Brain microvascular endothelial cell (primary cell): ENCODE measurements at regions not wholly inside any gene's neighbourhood (a gene's known extent, or its start where the extent isn't known, plus 50 kb on each side); places are given as distances from the start of the nearest gene placed in this dataset.

Experiments
- DNase-seq: peaks from one replicate; pipeline ENCODE4 v3.0.0-alpha.2; 2020
- H3K27ac ChIP-seq: fragments of 250-450 bp; sonication (Bioruptor Pico); 2 replicates; pipeline ENCODE4 v1.5.1; 2020; ENCODE audit warnings: mild to moderate bottlenecking, moderate library complexity
- H3K27me3 ChIP-seq: fragments of 250-450 bp; sonication (Bioruptor Pico); replicated peaks from 2 replicates; pipeline ENCODE4 v1.5.1; 2020; ENCODE audit warnings: mild to moderate bottlenecking
- H3K36me3 ChIP-seq: fragments of 250-450 bp; sonication (Bioruptor Pico); replicated peaks from 2 replicates; pipeline ENCODE4 v1.5.1; 2020; ENCODE audit warnings: mild to moderate bottlenecking
- H3K4me3 ChIP-seq: 2 replicates; pipeline ENCODE4 v1.5.1; 2011; ENCODE audit warnings: low read depth, mild to moderate bottlenecking, control low read depth, low read length, moderate library complexity
- CTCF ChIP-seq: IDR thresholded peaks from 2 replicates; pipeline ENCODE4 v1.5.1; 2011; ENCODE audit warnings: low read depth, mild to moderate bottlenecking, moderate library complexity, low read length, control low read depth, inconsistent platforms; ENCODE audit errors: missing control alignments
- in situ Hi-C: cut with HindIII; loops from 2 replicates; pipeline ENCODE4 v1.10.0; 2017; ENCODE audit warnings: low sequenced_read_pairs, low pct_ligation_motif_present

GRCh38 chr18:73240899-73241298, 373.1 kb upstream of the NETO1 start:
- DNase-seq, result no peak
- in situ Hi-C loops, result no loop called here
- Histone ChIP-seq H3K4me3 (no peak overlapping the region), H3K36me3 (no peaks in the 10 kb centered on the region), H3K27ac (no peak overlapping the region), H3K27me3 (no peaks in the 10 kb centered on the region)
- no peak for TF ChIP-seq CTCF

GRCh38 chr18:73235921-73236320, 368.1 kb upstream of the NETO1 start:
- H3K27me3 ChIP-seq, result no peaks in the 10 kb centered on the region
- H3K27ac ChIP-seq, result peak overlapping the region; percentile 51
- in situ Hi-C loops, result no loop called here
- DNase-seq, result no peak
- no peaks in the 10 kb centered on the region for H3K36me3 ChIP-seq
- no peak overlapping the region for H3K4me3 ChIP-seq
- no peak for TF ChIP-seq CTCF

DNA sequence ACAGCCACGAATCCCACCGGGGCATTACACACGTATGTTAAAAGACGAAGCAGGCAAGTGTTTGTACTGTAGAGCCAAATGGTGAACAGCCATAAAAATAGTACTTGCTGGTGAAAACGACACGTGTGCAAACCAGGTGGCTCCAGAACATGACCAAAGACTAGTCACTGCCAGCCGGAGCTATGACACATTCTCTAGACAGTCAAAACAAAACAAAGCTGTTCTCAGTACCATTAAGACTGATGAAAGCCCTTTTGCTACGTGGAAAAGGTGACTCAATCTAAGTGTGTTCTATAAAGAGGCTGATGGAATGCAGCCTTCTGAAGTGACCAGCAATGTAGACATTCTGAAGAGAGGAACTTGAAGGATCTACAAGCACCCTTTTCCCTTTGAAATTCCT, 367.7 kb upstream of the NETO1 start:
- Histone ChIP-seq H3K36me3 (no peaks in the 10 kb centered on the region), H3K4me3 (no peak overlapping the region), H3K27me3 (no peaks in the 10 kb centered on the region), H3K27ac (peak overlapping the region; percentile 51)
- in situ Hi-C loops, result no loop called here
- TF ChIP-seq CTCF, result no peak
- peak; percentile 84 for DNase-seq

DNA sequence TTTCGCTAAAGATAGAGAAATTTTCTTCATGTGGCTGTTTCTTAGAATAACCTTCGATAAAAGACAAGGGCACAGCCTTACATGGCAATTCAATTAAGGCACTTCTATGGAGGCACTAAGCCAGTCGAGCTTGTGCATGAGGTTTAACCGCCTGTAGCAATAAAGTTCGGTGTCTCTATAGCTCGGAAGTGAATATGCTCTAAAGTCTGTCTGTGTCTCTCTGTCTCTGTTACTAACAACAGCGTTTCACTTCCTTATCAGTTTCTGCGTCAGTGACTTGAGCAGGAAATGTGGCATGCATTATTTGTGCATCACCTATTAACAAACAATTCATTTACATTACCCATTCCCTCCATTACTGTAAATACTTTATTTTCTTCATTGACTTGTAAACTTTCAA, 365.1 kb upstream of the NETO1 start:
- DNase-seq, result no peak
- no peaks in the 10 kb centered on the region for H3K27me3 ChIP-seq
- in situ Hi-C loops, result no loop called here
- TF ChIP-seq CTCF, result no peak
- H3K36me3 ChIP-seq, result no peaks in the 10 kb centered on the region
- no peak overlapping the region for H3K27ac ChIP-seq
- no peak overlapping the region for H3K4me3 ChIP-seq

DNA sequence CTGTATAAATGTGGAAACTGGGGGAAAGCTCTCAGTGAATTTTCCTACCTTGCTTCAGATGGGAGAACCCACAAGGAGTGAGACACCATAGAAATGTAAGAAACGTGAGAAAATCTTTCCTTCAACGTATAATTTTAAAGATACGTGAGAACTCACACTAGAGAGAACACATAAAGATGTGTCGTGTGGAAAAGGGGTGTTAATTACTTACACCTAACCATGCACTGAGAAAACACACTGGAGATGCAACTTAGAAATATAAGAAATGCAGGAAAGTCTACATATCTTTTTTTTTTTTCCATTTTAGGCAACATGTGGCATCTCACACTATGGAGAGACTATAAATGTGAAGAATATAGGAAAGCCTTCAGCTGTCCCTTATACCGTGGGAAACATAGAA, 352.9 kb upstream of the NETO1 start:
- TF ChIP-seq CTCF, result no peak
- no peaks in the 10 kb centered on the region for H3K36me3 ChIP-seq
- DNase-seq, result no peak
- no peak overlapping the region for H3K27ac ChIP-seq
- H3K27me3 ChIP-seq, result no peaks in the 10 kb centered on the region
- no peak overlapping the region for H3K4me3 ChIP-seq
- in situ Hi-C loops, result no loop called here

GRCh38 chr18:73218293-73218692, 350.5 kb upstream of the NETO1 start:
- no peak for DNase-seq
- no peaks in the 10 kb centered on the region for H3K27me3 ChIP-seq
- no peak overlapping the region for H3K27ac ChIP-seq
- no peaks in the 10 kb centered on the region for H3K36me3 ChIP-seq
- no peak overlapping the region for H3K4me3 ChIP-seq
- TF ChIP-seq CTCF, result no peak
- in situ Hi-C loops, result no loop called here
